Transverse colon (tissue), 4 donors: ENCODE measurements at regions not wholly inside any gene's neighbourhood (a gene's known extent, or its start where the extent isn't known, plus 50 kb on each side); places are given as distances from the start of the nearest gene placed in this dataset.

Experiments used
- DNase-seq: peaks from one replicate; pipeline ENCODE4 v3.0.0-alpha.2; 2019
- H3K27ac ChIP-seq, 4 donors: fragments of 200-600 bp; sonication (generic); 2 replicates each; pipeline ENCODE4 v1.5.1; 2016 to 2018; ENCODE audit warnings: inconsistent platforms in 4 of 4
- H3K27me3 ChIP-seq: fragments of 200-600 bp; sonication (generic); 2 replicates; pipeline ENCODE4 v1.5.1; 2017; ENCODE audit warnings: inconsistent platforms
- H3K36me3 ChIP-seq, 4 donors: fragments of 200-600 bp; sonication (generic); 2 replicates each; pipeline ENCODE4 v1.5.1; 2017 to 2019; ENCODE audit warnings: inconsistent platforms in 4 of 4
- H3K4me1 ChIP-seq, 4 donors: fragments of 200-600 bp; sonication (generic); 2 replicates each; pipeline ENCODE4 v1.5.1; 2017 to 2020; ENCODE audit warnings: inconsistent platforms in 4 of 4
- H3K4me3 ChIP-seq, 4 donors: fragments of 200-600 bp; sonication (generic); 1 replicate in 1 of 4; 2 replicates in 3 of 4; pipeline versions ENCODE4 v1.5.1 to v1.6.1; 2017 to 2019; ENCODE audit warnings: inconsistent platforms in 4 of 4
- H3K9me3 ChIP-seq, 2 donors: fragments of 200-600 bp; sonication (generic); 2 replicates each; pipeline ENCODE4 v1.5.1; 2017 to 2019; ENCODE audit warnings: inconsistent platforms in 2 of 2
- CTCF ChIP-seq, 5 experiments: fragments of 200-600 bp in 3 of 5; fragments of 450-650 bp in 2 of 5; sonication (generic) in 3 of 5; IDR thresholded peaks; 1 replicate in 2 of 5; 2 replicates in 3 of 5; pipeline ENCODE4 v1.5.1; 2016 to 2017; ENCODE audit warnings: antibody characterized with exemption in 5 of 5, inconsistent platforms in 3 of 5, mild to moderate bottlenecking in 2 of 5, moderate library complexity in 1 of 5
- EP300 ChIP-seq: sonication (generic); formaldehyde crosslinking; IDR thresholded peaks from one replicate; pipeline ENCODE4 v1.6.1; 2017; ENCODE audit warnings: antibody characterized with exemption, low read depth
- POLR2A ChIP-seq: fragments of 450-650 bp; IDR thresholded peaks from one replicate; pipeline ENCODE4 v1.6.1; 2016; ENCODE audit warnings: antibody characterized with exemption, mild to moderate bottlenecking, moderate library complexity
- POLR2AphosphoS5 ChIP-seq, 3 donors: sonication (generic); formaldehyde crosslinking; IDR thresholded peaks; one replicate each; pipeline ENCODE4 v1.6.1; 2016; ENCODE audit warnings: antibody characterized with exemption in 3 of 3
- WGBS, 2 donors: methylation state at CpG; one replicate each; pipeline ENCODE4 v1.1.5; 2018; ENCODE audit warnings: low coverage in 1 of 2; 5-methylcytosine and 5-hydroxymethylcytosine counted together
- in situ Hi-C, 4 donors: fragments of 200-750 bp; cut with MboI; loops; one replicate each; pipeline versions ENCODE4 v1.15.0 to v1.15.1; 2017; ENCODE audit warnings: low sequenced_read_pairs in 3 of 4, low pct_ligation_motif_present in 1 of 4, low pct_unique_long_range_greater_than_20kb in 1 of 4
- intact Hi-C: fragments of 100-400 bp; cut with DNase I; formaldehyde crosslinking; loops from one replicate; pipeline ENCODE4 v1.15.1; 2023; ENCODE audit warnings: low total_unique reads

- Histone ChIP-seq H3K27me3 (no peaks in the 10 kb centered on the region), H3K36me3 (no peaks in the 10 kb centered on the region), H3K27ac (no peak overlapping the region), H3K4me1 (no peaks in the 10 kb centered on the region), H3K4me3 (no peak overlapping the region), H3K9me3 (peaks cover 0 to 4% of the 10 kb centered on the region in 2 donors)
- intact Hi-C loops = no loop called here
- no peak for DNase-seq
- 79% methylated on average over 4 to 6 of the region's 6 CpGs for WGBS, 2 donors
- no peak for TF ChIP-seq EP300
- TF ChIP-seq POLR2AphosphoS5 (IDR thresholded peaks at IDR 0.05) = no peak
- TF ChIP-seq CTCF (IDR thresholded peaks at IDR 0.05) = no peak
- TF ChIP-seq POLR2A = no peak
- in situ Hi-C loops = no loop called here
Observed at GRCh38 chr10:37566332-37566731, 291.1 kb downstream of the ZNF248 start.

- TF ChIP-seq POLR2A = no peak
- no peak overlapping the region for H3K27ac ChIP-seq
- H3K4me1 ChIP-seq = no peaks in the 10 kb centered on the region
- in situ Hi-C loops (no loop called here), intact Hi-C loops (no loop called here)
- H3K4me3 ChIP-seq = no peak overlapping the region
- DNase-seq = no peak
- WGBS, 2 donors = 78 to 86% methylated on average over 3 of the region's 3 CpGs
- peaks cover 0 to 7% of the 10 kb centered on the region in 2 donors for H3K9me3 ChIP-seq
- H3K36me3 ChIP-seq = no peaks in the 10 kb centered on the region
- no peaks in the 10 kb centered on the region for H3K27me3 ChIP-seq
Observed at GRCh38 chr10:37563715-37564108, 293.7 kb downstream of the ZNF248 start.

GRCh38 chr10:37563107-37563714, 294.2 kb downstream of the ZNF248 start:
- peaks cover 0 to 7% of the 10 kb centered on the region in 2 donors for H3K9me3 ChIP-seq
- intact Hi-C loops (no loop called here), in situ Hi-C loops (no loop called here)
- H3K27ac ChIP-seq = no peak overlapping the region
- H3K36me3 ChIP-seq = no peaks in the 10 kb centered on the region
- H3K27me3 ChIP-seq = no peaks in the 10 kb centered on the region
- DNase-seq = no peak
- H3K4me3 ChIP-seq = no peak overlapping the region
- WGBS, 2 donors = 67% methylated on average over 1 of the region's 1 CpG
- no peaks in the 10 kb centered on the region for H3K4me1 ChIP-seq
- TF ChIP-seq POLR2A = no peak
- no peak for TF ChIP-seq CTCF (IDR thresholded peaks at IDR 0.05)
- TF ChIP-seq EP300 = no peak
- no peak for TF ChIP-seq POLR2AphosphoS5 (IDR thresholded peaks at IDR 0.05)

GRCh38 chr10:37552881-37553280, 304.5 kb downstream of the ZNF248 start:
- no peaks in the 10 kb centered on the region for H3K27me3 ChIP-seq
- H3K9me3 ChIP-seq = peaks cover 3 to 4% of the 10 kb centered on the region in 2 donors
- 85 to 87% methylated on average over 1 of the region's 1 CpG for WGBS, 2 donors
- no peak for DNase-seq
- no peak overlapping the region for H3K4me3 ChIP-seq
- TF ChIP-seq CTCF (IDR thresholded peaks at IDR 0.05) (no peak), POLR2A (no peak), POLR2AphosphoS5 (IDR thresholded peaks at IDR 0.05) (no peak), EP300 (no peak)
- no peaks in the 10 kb centered on the region for H3K4me1 ChIP-seq
- H3K27ac ChIP-seq = no peak overlapping the region
- no peaks in the 10 kb centered on the region for H3K36me3 ChIP-seq
- intact Hi-C loops = no loop called here
- in situ Hi-C loops = no loop called here

- no peak for TF ChIP-seq CTCF (IDR thresholded peaks at IDR 0.05)
- TF ChIP-seq EP300 = no peak
- no peak for TF ChIP-seq POLR2AphosphoS5 (IDR thresholded peaks at IDR 0.05)
- no peak for TF ChIP-seq POLR2A
- Histone ChIP-seq H3K27me3 (no peaks in the 10 kb centered on the region), H3K27ac (no peak overlapping the region), H3K9me3 (peaks cover 0 to 4% of the 10 kb centered on the region in 2 donors), H3K4me3 (no peak overlapping the region), H3K4me1 (no peaks in the 10 kb centered on the region), H3K36me3 (no peaks in the 10 kb centered on the region)
- DNase-seq = no peak
- 63 to 73% methylated on average over 1 of the region's 1 CpG for WGBS, 2 donors
- in situ Hi-C loops (no loop called here), intact Hi-C loops (no loop called here)
Observed at GRCh38 chr10:37549054-37549453, 308.4 kb downstream of the ZNF248 start.
